AG09309 (cell line): ENCODE measurements at regions not wholly inside any gene's neighbourhood (a gene's known extent, or its start where the extent isn't known, plus 50 kb on each side); places are given as distances from the start of the nearest gene placed in this dataset.

Experiments
- DNase-seq: peaks from one replicate; pipeline ENCODE4 v3.0.0-alpha.2; 2010; ENCODE audit warnings: low read depth
- H3K4me3 ChIP-seq: 2 replicates; pipeline ENCODE4 v1.5.1; 2011; ENCODE audit warnings: mild to moderate bottlenecking, low read depth, low read length, moderate library complexity; ENCODE audit not compliant: control insufficient read depth
- TF ChIP-seq, protein P1 (sequence below): IDR thresholded peaks from 2 replicates; pipeline ENCODE4 v1.5.1; 2011; ENCODE audit warnings: mild to moderate bottlenecking, low read depth, low read length, inconsistent platforms; ENCODE audit not compliant: insufficient read depth, control insufficient read depth; ENCODE audit errors: missing control alignments

GRCh38 chr7:33745934-33746333, 159.4 kb upstream of the BMPER start:
- TF ChIP-seq, protein P1, sequence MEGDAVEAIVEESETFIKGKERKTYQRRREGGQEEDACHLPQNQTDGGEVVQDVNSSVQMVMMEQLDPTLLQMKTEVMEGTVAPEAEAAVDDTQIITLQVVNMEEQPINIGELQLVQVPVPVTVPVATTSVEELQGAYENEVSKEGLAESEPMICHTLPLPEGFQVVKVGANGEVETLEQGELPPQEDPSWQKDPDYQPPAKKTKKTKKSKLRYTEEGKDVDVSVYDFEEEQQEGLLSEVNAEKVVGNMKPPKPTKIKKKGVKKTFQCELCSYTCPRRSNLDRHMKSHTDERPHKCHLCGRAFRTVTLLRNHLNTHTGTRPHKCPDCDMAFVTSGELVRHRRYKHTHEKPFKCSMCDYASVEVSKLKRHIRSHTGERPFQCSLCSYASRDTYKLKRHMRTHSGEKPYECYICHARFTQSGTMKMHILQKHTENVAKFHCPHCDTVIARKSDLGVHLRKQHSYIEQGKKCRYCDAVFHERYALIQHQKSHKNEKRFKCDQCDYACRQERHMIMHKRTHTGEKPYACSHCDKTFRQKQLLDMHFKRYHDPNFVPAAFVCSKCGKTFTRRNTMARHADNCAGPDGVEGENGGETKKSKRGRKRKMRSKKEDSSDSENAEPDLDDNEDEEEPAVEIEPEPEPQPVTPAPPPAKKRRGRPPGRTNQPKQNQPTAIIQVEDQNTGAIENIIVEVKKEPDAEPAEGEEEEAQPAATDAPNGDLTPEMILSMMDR = no peak
- H3K4me3 ChIP-seq = no peak overlapping the region
- no peak for DNase-seq

GRCh38 chr7:33748793-33749192, 156.5 kb upstream of the BMPER start:
- TF ChIP-seq, protein P1 = no peak
- H3K4me3 ChIP-seq = no peak overlapping the region
- no peak for DNase-seq

DNA sequence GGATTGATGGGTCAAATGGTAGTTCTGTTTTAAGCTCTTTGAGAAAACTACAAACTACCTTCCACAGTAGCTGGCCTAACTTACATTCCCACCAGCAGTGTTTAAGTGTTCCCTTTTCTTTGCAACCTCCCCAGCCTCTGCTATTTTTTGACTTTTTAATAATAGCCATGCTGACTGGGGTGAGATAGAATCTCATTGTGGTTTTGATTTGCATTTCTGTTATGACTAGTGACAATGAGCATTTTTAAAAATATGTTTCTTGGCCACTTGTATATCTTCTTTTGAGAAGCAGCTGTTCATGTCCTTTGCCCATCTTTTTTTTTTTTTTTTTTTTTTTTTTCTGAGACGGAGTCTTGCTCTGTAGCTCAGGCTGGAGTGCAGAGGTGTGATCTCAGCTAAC, 155.2 kb upstream of the BMPER start:
- DNase-seq = no peak

GRCh38 chr7:33751443-33751842, 153.9 kb upstream of the BMPER start:
- no peak overlapping the region for H3K4me3 ChIP-seq
- no peak for DNase-seq
- TF ChIP-seq, protein P1 = no peak

More for the DNA sequence above, 155.2 kb upstream of the BMPER start:
- H3K4me3 ChIP-seq = no peak overlapping the region
- TF ChIP-seq, protein P1 = no peak

DNA sequence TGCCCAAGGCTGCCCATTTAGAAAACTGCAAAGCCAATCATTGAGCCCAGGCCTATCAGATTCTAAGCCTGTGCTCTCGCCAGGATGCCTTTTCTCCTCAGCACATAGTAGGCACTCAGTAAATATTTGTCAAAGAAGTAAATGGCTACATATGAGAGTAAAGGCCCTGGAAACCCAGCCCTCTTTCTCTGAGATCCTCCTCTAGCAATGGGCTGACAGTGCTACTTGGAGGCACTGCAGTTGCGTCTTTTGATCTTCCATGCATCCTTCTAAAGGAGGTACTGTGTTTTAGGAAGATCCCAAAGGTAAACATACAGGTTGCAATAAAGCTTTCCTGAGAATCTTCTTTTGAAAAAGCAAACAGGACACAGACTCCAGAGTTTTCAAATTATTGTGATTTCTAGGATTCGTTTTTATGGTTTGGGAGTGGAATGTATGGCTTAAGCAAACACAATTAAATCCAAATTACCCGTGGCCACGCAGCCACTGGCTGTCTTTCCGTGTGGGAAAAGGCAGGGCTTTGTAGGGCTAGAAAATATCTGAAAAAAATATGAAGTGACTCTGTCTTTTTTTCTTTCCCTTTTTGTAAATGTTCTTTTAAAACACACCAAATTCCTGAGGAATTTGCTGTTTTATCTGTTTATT, 151.3 kb upstream of the BMPER start:
- TF ChIP-seq, protein P1 = no peak
- no peak overlapping the region for H3K4me3 ChIP-seq
- DNase-seq = no peak

DNA sequence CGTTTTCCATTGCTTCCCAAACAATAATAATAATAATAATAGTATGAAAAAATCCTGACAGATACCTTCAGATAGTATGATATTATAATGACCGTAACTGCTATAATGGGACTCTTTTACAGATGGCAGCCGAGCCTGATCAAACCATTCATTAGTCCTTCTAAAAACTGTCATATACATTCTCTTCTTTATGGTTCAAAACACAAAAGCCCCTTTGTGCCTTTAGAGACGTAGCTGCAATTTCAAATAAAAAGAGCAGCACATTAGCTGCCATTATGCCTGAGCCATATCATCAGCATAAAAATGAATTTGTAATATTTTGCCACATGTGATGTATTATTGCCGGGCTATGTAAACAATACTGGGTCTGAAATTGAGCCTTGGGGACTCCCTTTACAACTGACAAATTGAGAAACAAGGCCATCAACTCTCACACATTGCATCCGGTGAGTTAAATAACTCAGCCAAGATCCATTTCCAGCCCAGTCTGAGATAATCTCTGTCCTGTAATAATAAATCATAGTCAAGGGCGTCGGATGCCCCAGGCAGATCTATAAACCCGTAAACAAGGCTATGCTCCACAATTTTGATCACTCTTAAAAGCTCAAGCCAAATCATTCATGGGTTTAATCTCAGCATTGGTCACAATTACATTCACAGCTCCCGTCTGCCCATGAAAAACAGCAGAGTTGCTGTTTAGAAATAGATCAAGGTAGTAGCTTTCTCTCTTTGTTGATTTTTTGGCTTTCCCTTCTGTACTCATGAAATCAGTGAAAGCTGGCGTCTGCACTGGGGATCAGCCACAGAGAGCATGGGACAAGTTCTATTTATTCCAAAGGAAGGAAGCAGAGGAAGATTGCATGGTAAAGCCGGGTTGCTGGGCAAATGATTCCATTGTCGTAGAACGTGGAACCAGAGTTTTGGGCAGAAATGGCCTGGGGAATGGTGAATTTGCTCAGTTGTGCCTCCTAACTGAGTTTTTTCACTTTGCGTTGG, 150.1 kb upstream of the BMPER start:
- TF ChIP-seq, protein P1 = no peak
- H3K4me3 ChIP-seq = no peak overlapping the region
- no peak for DNase-seq
